IMR-90 (cell line): ENCODE measurements at regions not wholly inside any gene's neighbourhood (a gene's known extent, or its start where the extent isn't known, plus 50 kb on each side); places are given as distances from the start of the nearest gene placed in this dataset.

Experiments
- ATAC-seq: fragments of 200-7000 bp; cut with Tn5 transposase; 2 replicates; pipeline ENCODE4 v1.9.1; 2020; ENCODE audit warnings: low read depth, mild to moderate bottlenecking, moderate library complexity
- BruUV-seq: library from RNA; stranded (reverse); fragments of 400-500 nt; replicated peaks from 2 replicates; lab custom pipeline; 2021; lab: Mats Ljungman, UMichigan
- CTCF ChIA-PET: fragments of 300-600 bp; formaldehyde crosslinking; extraction: SDS; loops from one replicate; lab custom pipeline; 2021; ENCODE audit warnings: antibody characterized with exemption; lab: Yijun Ruan, JAX
- POLR2A ChIA-PET: fragments of 300-600 bp; sonication (Branson Sonifier 250); formaldehyde crosslinking; loops from one replicate; lab custom pipeline; 2022; ENCODE audit warnings: antibody characterized with exemption; ENCODE audit not compliant: unreplicated experiment; lab: Charles Lee
- DNase-seq: peaks from one replicate; pipeline ENCODE4 v3.0.0; 2013
- H2AFZ ChIP-seq: replicated peaks from 2 replicates; pipeline ENCODE3; 2013; ENCODE audit warnings: low read length, mild to moderate bottlenecking; ENCODE audit not compliant: poor library complexity
- H2AK5ac ChIP-seq: 2 replicates; pipeline ENCODE4 v1.6.1; 2013; ENCODE audit warnings: low read depth, low read length, inconsistent platforms
- H2AK9ac ChIP-seq: replicated peaks from 2 replicates; pipeline ENCODE3; 2013; ENCODE audit warnings: mild to moderate bottlenecking, low read depth, low read length, moderate library complexity; ENCODE audit not compliant: poor library complexity
- H2BK120ac ChIP-seq: 2 replicates; pipeline ENCODE4 v1.6.1; 2013; ENCODE audit warnings: low read depth, low read length, inconsistent platforms
- H2BK15ac ChIP-seq: 3 replicates; pipeline ENCODE4 v1.6.1; 2013; ENCODE audit warnings: low read depth, low read length, inconsistent platforms
- H2BK20ac ChIP-seq: 2 replicates; pipeline ENCODE4 v1.6.1; 2013; ENCODE audit warnings: low read depth, mild to moderate bottlenecking, inconsistent platforms, low read length, moderate library complexity
- H2BK5ac ChIP-seq: 2 replicates; pipeline ENCODE4 v1.6.1; 2013; ENCODE audit warnings: mild to moderate bottlenecking, low read depth, low read length, inconsistent platforms; ENCODE audit not compliant: poor library complexity, severe bottlenecking
- H3K14ac ChIP-seq: replicated peaks from 2 replicates; pipeline ENCODE4 v1.6.1; 2013; ENCODE audit warnings: low read depth, low read length, inconsistent platforms
- H3K18ac ChIP-seq: 2 replicates; pipeline ENCODE4 v1.6.1; 2013; ENCODE audit warnings: low read depth, low read length, control low read depth
- H3K23ac ChIP-seq: 2 replicates; pipeline ENCODE4 v1.6.1; 2013; ENCODE audit warnings: low read depth, low read length, inconsistent platforms
- H3K27ac ChIP-seq: 2 replicates; pipeline ENCODE4 v1.5.1; 2013; ENCODE audit warnings: mild to moderate bottlenecking, control low read depth, low read length; ENCODE audit not compliant: insufficient read depth
- H3K27me3 ChIP-seq: 2 replicates; pipeline ENCODE4 v1.6.1; 2013; ENCODE audit warnings: low read length; ENCODE audit not compliant: control insufficient read depth, insufficient read depth
- H3K36me3 ChIP-seq: 2 replicates; pipeline ENCODE4 v1.6.1; 2013; ENCODE audit warnings: low read length, mixed read lengths; ENCODE audit not compliant: control insufficient read depth, insufficient read depth
- H3K4ac ChIP-seq: 2 replicates; pipeline ENCODE4 v1.6.1; 2013; ENCODE audit warnings: low read depth, low read length, inconsistent platforms
- H3K4me1 ChIP-seq: 2 replicates; pipeline ENCODE4 v1.6.1; 2013; ENCODE audit warnings: low read length, mixed read lengths; ENCODE audit not compliant: control insufficient read depth, insufficient read depth
- H3K4me2 ChIP-seq: 2 replicates; pipeline ENCODE4 v1.6.1; 2013; ENCODE audit warnings: low read depth, mild to moderate bottlenecking, control low read depth, low read length, moderate library complexity
- H3K4me3 ChIP-seq: 2 replicates; pipeline ENCODE4 v1.5.1; 2013; ENCODE audit warnings: low read depth, mild to moderate bottlenecking, control low read depth, low read length, moderate library complexity; ENCODE audit not compliant: insufficient read depth
- H3K56ac ChIP-seq: 2 replicates; pipeline ENCODE4 v1.6.1; 2013; ENCODE audit warnings: low read length, inconsistent platforms; ENCODE audit not compliant: insufficient read depth; ENCODE audit errors: extremely low read depth
- H3K79me1 ChIP-seq, 2 experiments: 2 replicates each; pipeline ENCODE4 v1.6.1; 2013; ENCODE audit warnings: low read length in 2 of 2, inconsistent platforms in 1 of 2, low read depth in 1 of 2
- H3K9ac ChIP-seq: 2 replicates; pipeline ENCODE4 v1.6.1; 2013; ENCODE audit warnings: low read depth, low read length, control low read depth
- H3K9me1 ChIP-seq: 2 replicates; pipeline ENCODE4 v1.6.1; 2013; ENCODE audit warnings: low read length, inconsistent platforms; ENCODE audit not compliant: insufficient read depth
- H3K9me3 ChIP-seq: 2 replicates; pipeline ENCODE4 v1.6.1; 2013; ENCODE audit warnings: low read length; ENCODE audit not compliant: control insufficient read depth, insufficient read depth
- H4K20me1 ChIP-seq: 2 replicates; pipeline ENCODE4 v1.6.1; 2013; ENCODE audit warnings: low read length, inconsistent platforms; ENCODE audit not compliant: insufficient read depth
- H4K5ac ChIP-seq: 2 replicates; pipeline ENCODE4 v1.6.1; 2013; ENCODE audit warnings: mild to moderate bottlenecking, low read depth, low read length, control low read depth
- H4K8ac ChIP-seq, 2 experiments: 2 replicates each; pipeline ENCODE4 v1.6.1; 2013; ENCODE audit warnings: low read depth in 2 of 2, low read length in 2 of 2, control low read depth in 1 of 2, inconsistent platforms in 1 of 2
- H4K91ac ChIP-seq: 2 replicates; pipeline ENCODE4 v1.6.1; 2013; ENCODE audit warnings: low read depth, low read length, inconsistent platforms; ENCODE audit not compliant: insufficient read depth
- BHLHE40 ChIP-seq: fragments of 150-350 bp; IDR thresholded peaks from 2 replicates; pipeline ENCODE4 v1.6.1; 2016; ENCODE audit warnings: mild to moderate bottlenecking, low read depth, low read length
- CEBPB ChIP-seq: IDR thresholded peaks from 2 replicates; pipeline ENCODE4 v1.6.1; 2012; ENCODE audit warnings: low read depth, low read length, improper control_type of control experiment
- CHD1 ChIP-seq: IDR thresholded peaks from 2 replicates; pipeline ENCODE4 v1.6.1; 2012; ENCODE audit warnings: low read depth, low read length, improper control_type of control experiment
- FOS ChIP-seq: fragments of 150-350 bp; IDR thresholded peaks from 2 replicates; pipeline ENCODE4 v1.6.1; 2016; ENCODE audit warnings: low read depth, low read length
- NFE2L2 ChIP-seq: fragments of 150-350 bp; IDR thresholded peaks from 2 replicates; pipeline ENCODE4 v1.6.1; 2016; ENCODE audit warnings: low read depth, mild to moderate bottlenecking, low read length
- POLR2A ChIP-seq: IDR thresholded peaks from 2 replicates; pipeline ENCODE4 v1.6.1; 2012; ENCODE audit warnings: mild to moderate bottlenecking, low read depth, low read length
- RAD21 ChIP-seq: IDR thresholded peaks from 2 replicates; pipeline ENCODE4 v1.6.1; 2012; ENCODE audit warnings: low read length, improper control_type of control experiment
- RCOR1 ChIP-seq: IDR thresholded peaks from 2 replicates; pipeline ENCODE4 v1.6.1; 2012; ENCODE audit warnings: mild to moderate bottlenecking, low read length, improper control_type of control experiment; ENCODE audit not compliant: insufficient replicate concordance
- RFX5 ChIP-seq: IDR thresholded peaks from 2 replicates; pipeline ENCODE4 v1.8.0; 2012; ENCODE audit warnings: low read depth, mild to moderate bottlenecking, low read length, moderate library complexity
- SMC3 ChIP-seq: fragments of 150-350 bp; IDR thresholded peaks from 2 replicates; pipeline ENCODE4 v1.6.1; 2016; ENCODE audit warnings: low read depth, mild to moderate bottlenecking, antibody characterized with exemption, low read length, moderate library complexity
- WGBS, 2 experiments: methylation state at CpG; one replicate each; pipeline versions ENCODE4 v1.1.5 to v1.1.7; 2013; ENCODE audit warnings: missing lambda C conversion rate in 2 of 2; ENCODE audit not compliant: insufficient read length in 1 of 2; ENCODE audit errors: extremely low coverage in 2 of 2; 5-methylcytosine and 5-hydroxymethylcytosine counted together
- dilution Hi-C: fragments of 300-500 bp; cut with HindIII; formaldehyde crosslinking; loops from one replicate; pipeline ENCODE4 v1.14.3; 2018; ENCODE audit warnings: low sequenced_read_pairs; ENCODE audit not compliant: unreplicated experiment
- in situ Hi-C: fragments of 300-500 bp; cut with MboI; formaldehyde crosslinking; loops from 3 replicates; pipeline ENCODE4 v1.14.3; 2019; ENCODE audit warnings: low sequenced_read_pairs, inconsistent platforms, mixed read lengths
- intact Hi-C: fragments of 100-400 bp; cut with micrococcal nuclease; formaldehyde crosslinking; loops from 2 replicates; pipeline ENCODE4 v1.10.0; 2022
- TF ChIP-seq, protein P1 (sequence below): fragments of 150-350 bp; IDR thresholded peaks from 2 replicates; pipeline ENCODE4 v1.6.1; 2017; ENCODE audit warnings: mild to moderate bottlenecking, antibody characterized with exemption, low read length, low read depth
- TF ChIP-seq, protein P2 (sequence below): fragments of 150-350 bp; IDR thresholded peaks from 2 replicates; pipeline ENCODE4 v1.6.1; 2016; ENCODE audit warnings: low read depth, mild to moderate bottlenecking, low read length, moderate library complexity, borderline replicate concordance
- TF ChIP-seq, protein P3 (sequence below): conservative IDR thresholded peaks from 2 replicates; pipeline ENCODE4 v1.5.1; 2012; ENCODE audit warnings: mild to moderate bottlenecking, low read depth, low read length, improper control_type of control experiment

DNA sequence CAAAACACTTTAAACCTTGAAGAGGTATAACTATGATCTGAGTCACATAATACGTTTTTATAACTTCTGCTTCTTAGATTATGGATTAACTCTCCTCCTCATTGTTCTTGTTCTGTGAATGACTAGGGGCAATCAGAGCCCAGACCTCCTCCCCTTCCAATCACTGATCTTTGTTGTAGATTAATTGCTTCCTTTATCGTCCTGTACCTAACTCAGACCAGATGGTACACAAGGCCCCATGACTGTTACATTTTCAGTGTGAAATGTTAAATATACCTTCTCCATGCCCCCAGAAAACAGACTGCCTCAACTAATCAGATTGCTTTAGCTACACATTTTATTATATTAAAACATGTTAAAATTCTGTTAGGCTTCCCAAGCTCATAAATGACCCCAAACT, 211.7 kb downstream of the RNF152 start:
- no peak overlapping the region for H2BK120ac ChIP-seq
- H2AFZ ChIP-seq = no peak overlapping the region
- no peak overlapping the region for H2BK5ac ChIP-seq
- H3K14ac ChIP-seq = no peak overlapping the region
- no peak overlapping the region for H3K9ac ChIP-seq
- no peak overlapping the region for H3K56ac ChIP-seq
- no peak overlapping the region for H3K27ac ChIP-seq
- H3K23ac ChIP-seq = no peak overlapping the region
- H2AK9ac ChIP-seq = no peak overlapping the region
- ATAC-seq (no peak), DNase-seq (no peak)
- H3K27me3 ChIP-seq = no peaks in the 10 kb centered on the region
- no peak overlapping the region for H4K5ac ChIP-seq
- ChIA-PET POLR2A (no interaction called here), CTCF (no interaction called here)
- H4K91ac ChIP-seq = no peak overlapping the region
- H3K4me2 ChIP-seq = no peak overlapping the region
- intact Hi-C loops (no loop called here), dilution Hi-C loops (no loop called here), in situ Hi-C loops (no loop called here)
- no peaks in the 10 kb centered on the region for H3K9me1 ChIP-seq
- H3K18ac ChIP-seq = no peak overlapping the region
- no peak overlapping the region for H2AK5ac ChIP-seq
- H3K36me3 ChIP-seq = no peaks in the 10 kb centered on the region
- no peaks in the 10 kb centered on the region for H3K79me1 ChIP-seq
- no peak overlapping the region for H2BK15ac ChIP-seq
- TF ChIP-seq SMC3 (no peak), BHLHE40 (no peak), FOS (no peak), POLR2A (no peak), RAD21 (no peak), RFX5 (no peak), NFE2L2 (no peak), RCOR1 (no peak), CHD1 (no peak), CEBPB (no peak)
- TF ChIP-seq, protein P1, sequence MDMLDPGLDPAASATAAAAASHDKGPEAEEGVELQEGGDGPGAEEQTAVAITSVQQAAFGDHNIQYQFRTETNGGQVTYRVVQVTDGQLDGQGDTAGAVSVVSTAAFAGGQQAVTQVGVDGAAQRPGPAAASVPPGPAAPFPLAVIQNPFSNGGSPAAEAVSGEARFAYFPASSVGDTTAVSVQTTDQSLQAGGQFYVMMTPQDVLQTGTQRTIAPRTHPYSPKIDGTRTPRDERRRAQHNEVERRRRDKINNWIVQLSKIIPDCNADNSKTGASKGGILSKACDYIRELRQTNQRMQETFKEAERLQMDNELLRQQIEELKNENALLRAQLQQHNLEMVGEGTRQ = no peak
- TF ChIP-seq, protein P2, sequence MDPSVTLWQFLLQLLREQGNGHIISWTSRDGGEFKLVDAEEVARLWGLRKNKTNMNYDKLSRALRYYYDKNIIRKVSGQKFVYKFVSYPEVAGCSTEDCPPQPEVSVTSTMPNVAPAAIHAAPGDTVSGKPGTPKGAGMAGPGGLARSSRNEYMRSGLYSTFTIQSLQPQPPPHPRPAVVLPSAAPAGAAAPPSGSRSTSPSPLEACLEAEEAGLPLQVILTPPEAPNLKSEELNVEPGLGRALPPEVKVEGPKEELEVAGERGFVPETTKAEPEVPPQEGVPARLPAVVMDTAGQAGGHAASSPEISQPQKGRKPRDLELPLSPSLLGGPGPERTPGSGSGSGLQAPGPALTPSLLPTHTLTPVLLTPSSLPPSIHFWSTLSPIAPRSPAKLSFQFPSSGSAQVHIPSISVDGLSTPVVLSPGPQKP = no peak
- TF ChIP-seq, protein P3, sequence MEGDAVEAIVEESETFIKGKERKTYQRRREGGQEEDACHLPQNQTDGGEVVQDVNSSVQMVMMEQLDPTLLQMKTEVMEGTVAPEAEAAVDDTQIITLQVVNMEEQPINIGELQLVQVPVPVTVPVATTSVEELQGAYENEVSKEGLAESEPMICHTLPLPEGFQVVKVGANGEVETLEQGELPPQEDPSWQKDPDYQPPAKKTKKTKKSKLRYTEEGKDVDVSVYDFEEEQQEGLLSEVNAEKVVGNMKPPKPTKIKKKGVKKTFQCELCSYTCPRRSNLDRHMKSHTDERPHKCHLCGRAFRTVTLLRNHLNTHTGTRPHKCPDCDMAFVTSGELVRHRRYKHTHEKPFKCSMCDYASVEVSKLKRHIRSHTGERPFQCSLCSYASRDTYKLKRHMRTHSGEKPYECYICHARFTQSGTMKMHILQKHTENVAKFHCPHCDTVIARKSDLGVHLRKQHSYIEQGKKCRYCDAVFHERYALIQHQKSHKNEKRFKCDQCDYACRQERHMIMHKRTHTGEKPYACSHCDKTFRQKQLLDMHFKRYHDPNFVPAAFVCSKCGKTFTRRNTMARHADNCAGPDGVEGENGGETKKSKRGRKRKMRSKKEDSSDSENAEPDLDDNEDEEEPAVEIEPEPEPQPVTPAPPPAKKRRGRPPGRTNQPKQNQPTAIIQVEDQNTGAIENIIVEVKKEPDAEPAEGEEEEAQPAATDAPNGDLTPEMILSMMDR = no peak
- H3K4me1 ChIP-seq = peaks cover 5% of the 10 kb centered on the region
- no peaks in the 10 kb centered on the region for H4K20me1 ChIP-seq
- H2BK20ac ChIP-seq = no peak overlapping the region
- no peak overlapping the region for H3K4me3 ChIP-seq
- BruUV-seq = no TSS peak
- H4K8ac ChIP-seq = no peak overlapping the region
- WGBS, 2 experiments = no CpG with 5 or more reads among the region's 2 CpGs
- H3K9me3 ChIP-seq = peaks cover 7% of the 10 kb centered on the region
- H3K4ac ChIP-seq = no peak overlapping the region
